ENCODE measurements at regions not wholly inside any gene's neighbourhood (a gene's known extent, or its start where the extent isn't known, plus 50 kb on each side); places are given as distances from the start of the nearest gene placed in this dataset.

- Histone ChIP-seq H3K4me1 (ENCODE audit: insufficient read depth) (no peaks in the 10 kb centered on the region), H3K4me3 (ENCODE audit: low read depth, low read length) (no peak overlapping the region), H3K36me3 (ENCODE audit: insufficient read depth) (no peaks in the 10 kb centered on the region), H3K27ac (ENCODE audit: low read depth) (no peak overlapping the region)
- DNase-seq (ENCODE audit: extremely low spot score), result no peak
- WGBS, result 94% methylated on average over 5 of the region's 5 CpGs
Measured at GRCh38 chr18:78919956-78920355, 59.7 kb upstream of the SALL3 start.

- H3K4me3 ChIP-seq (ENCODE audit: low read depth, low read length), result no peak overlapping the region
- H3K36me3 ChIP-seq (ENCODE audit: insufficient read depth), result no peaks in the 10 kb centered on the region
- no peaks in the 10 kb centered on the region for H3K4me1 ChIP-seq (ENCODE audit: insufficient read depth)
- WGBS, result 86% methylated on average over 17 of the region's 17 CpGs
- no peak overlapping the region for H3K27ac ChIP-seq (ENCODE audit: low read depth)
- DNase-seq (ENCODE audit: extremely low spot score), result no peak
Measured at GRCh38 chr18:78920456-78921138, 59.0 kb upstream of the SALL3 start.

GRCh38 chr18:78922856-78923255 is 56.8 kb upstream of the SALL3 start:
- DNase-seq (ENCODE audit: extremely low spot score), result no peak
- WGBS, result 86% methylated on average over 18 of the region's 18 CpGs
- H3K4me3 ChIP-seq (ENCODE audit: low read depth, low read length), result no peak overlapping the region
- no peak overlapping the region for H3K27ac ChIP-seq (ENCODE audit: low read depth)
- H3K36me3 ChIP-seq (ENCODE audit: insufficient read depth), result no peaks in the 10 kb centered on the region
- no peaks in the 10 kb centered on the region for H3K4me1 ChIP-seq (ENCODE audit: insufficient read depth)

- Histone ChIP-seq H3K27ac (ENCODE audit: low read depth) (no peak overlapping the region), H3K36me3 (ENCODE audit: insufficient read depth) (no peaks in the 10 kb centered on the region), H3K4me3 (ENCODE audit: low read depth, low read length) (no peak overlapping the region), H3K4me1 (ENCODE audit: insufficient read depth) (no peaks in the 10 kb centered on the region)
- DNase-seq (ENCODE audit: extremely low spot score), result no peak
- whole genome bisulfite sequencing, result 91% methylated on average over 14 of the region's 14 CpGs
Measured at GRCh38 chr18:78924301-78924700, 55.3 kb upstream of the SALL3 start.

GRCh38 chr18:78924786-78925540 is 54.7 kb upstream of the SALL3 start:
- Histone ChIP-seq H3K4me3 (ENCODE audit: low read depth, low read length) (no peak overlapping the region), H3K36me3 (ENCODE audit: insufficient read depth) (no peaks in the 10 kb centered on the region), H3K27ac (ENCODE audit: low read depth) (no peak overlapping the region), H3K4me1 (ENCODE audit: insufficient read depth) (no peaks in the 10 kb centered on the region)
- WGBS, result 91% methylated on average over 43 of the region's 43 CpGs
- DNase-seq (ENCODE audit: extremely low spot score), result no peak

GRCh38 chr18:78925557-78926242 is 53.9 kb upstream of the SALL3 start:
- DNase-seq (ENCODE audit: extremely low spot score), result no peak
- Histone ChIP-seq H3K36me3 (ENCODE audit: insufficient read depth) (no peaks in the 10 kb centered on the region), H3K27ac (ENCODE audit: low read depth) (no peak overlapping the region), H3K4me3 (ENCODE audit: low read depth, low read length) (no peak overlapping the region), H3K4me1 (ENCODE audit: insufficient read depth) (no peaks in the 10 kb centered on the region)
- WGBS, result 96% methylated on average over 52 of the region's 52 CpGs

- Histone ChIP-seq H3K27ac (ENCODE audit: low read depth) (no peak overlapping the region), H3K4me3 (ENCODE audit: low read depth, low read length) (no peak overlapping the region), H3K4me1 (ENCODE audit: insufficient read depth) (no peaks in the 10 kb centered on the region), H3K36me3 (ENCODE audit: insufficient read depth) (no peaks in the 10 kb centered on the region)
- WGBS, result 91% methylated on average over 12 of the region's 12 CpGs
- no peak for DNase-seq (ENCODE audit: extremely low spot score)
Measured at GRCh38 chr18:78926243-78926615, 53.4 kb upstream of the SALL3 start.

- Histone ChIP-seq H3K36me3 (ENCODE audit: insufficient read depth) (no peaks in the 10 kb centered on the region), H3K27ac (ENCODE audit: low read depth) (no peak overlapping the region), H3K4me1 (ENCODE audit: insufficient read depth) (no peaks in the 10 kb centered on the region), H3K4me3 (ENCODE audit: low read depth, low read length) (no peak overlapping the region)
- 76% methylated on average over 10 of the region's 10 CpGs for WGBS
- DNase-seq (ENCODE audit: extremely low spot score), result no peak
Measured at GRCh38 chr18:78927156-78927555, 52.5 kb upstream of the SALL3 start.

GRCh38 chr18:78927616-78928015 is 52.0 kb upstream of the SALL3 start:
- WGBS, result 87% methylated on average over 11 of the region's 11 CpGs
- Histone ChIP-seq H3K27ac (ENCODE audit: low read depth) (no peak overlapping the region), H3K4me1 (ENCODE audit: insufficient read depth) (no peaks in the 10 kb centered on the region), H3K4me3 (ENCODE audit: low read depth, low read length) (no peak overlapping the region), H3K36me3 (ENCODE audit: insufficient read depth) (no peaks in the 10 kb centered on the region)
- no peak for DNase-seq (ENCODE audit: extremely low spot score)

GRCh38 chr18:78928076-78928475 is 51.5 kb upstream of the SALL3 start:
- no peak for DNase-seq (ENCODE audit: extremely low spot score)
- no peaks in the 10 kb centered on the region for H3K36me3 ChIP-seq (ENCODE audit: insufficient read depth)
- H3K27ac ChIP-seq (ENCODE audit: low read depth), result no peak overlapping the region
- 90% methylated on average over 16 of the region's 16 CpGs for WGBS
- no peaks in the 10 kb centered on the region for H3K4me1 ChIP-seq (ENCODE audit: insufficient read depth)
- no peak overlapping the region for H3K4me3 ChIP-seq (ENCODE audit: low read depth, low read length)

GRCh38 chr18:78929516-78929915 is 50.1 kb upstream of the SALL3 start:
- no peak overlapping the region for H3K4me3 ChIP-seq (ENCODE audit: low read depth, low read length)
- no peak for DNase-seq (ENCODE audit: extremely low spot score)
- WGBS, result 87% methylated on average over 15 of the region's 15 CpGs
- no peaks in the 10 kb centered on the region for H3K4me1 ChIP-seq (ENCODE audit: insufficient read depth)
- H3K27ac ChIP-seq (ENCODE audit: low read depth), result no peak overlapping the region
- no peaks in the 10 kb centered on the region for H3K36me3 ChIP-seq (ENCODE audit: insufficient read depth)
